Gastroesophageal sphincter (tissue), 3 donors: ENCODE measurements at regions not wholly inside any gene's neighbourhood (a gene's known extent, or its start where the extent isn't known, plus 50 kb on each side); places are given as distances from the start of the nearest gene placed in this dataset.

Source experiments
- CTCF ChIP-seq, 4 experiments: fragments of 200-600 bp in 2 of 4; fragments of 450-650 bp in 2 of 4; sonication (generic) in 1 of 4; IDR thresholded peaks; one replicate each; pipeline ENCODE4 v1.5.1; 2017 to 2019; ENCODE audit warnings: antibody characterized with exemption in 4 of 4, mild to moderate bottlenecking in 2 of 4, moderate library complexity in 2 of 4
- POLR2A ChIP-seq, 2 donors: fragments of 450-650 bp; IDR thresholded peaks; one replicate each; pipeline ENCODE4 v1.6.1; 2017; ENCODE audit warnings: antibody characterized with exemption in 2 of 2, mild to moderate bottlenecking in 2 of 2, moderate library complexity in 1 of 2
- POLR2AphosphoS5 ChIP-seq: sonication (generic); formaldehyde crosslinking; IDR thresholded peaks from one replicate; pipeline ENCODE4 v1.6.1; 2017; ENCODE audit warnings: antibody characterized with exemption

GRCh38 chr6:12426121-12426520 is 136.0 kb downstream of the EDN1 start:
- TF ChIP-seq CTCF (IDR thresholded peaks at IDR 0.05) = no peak
- no peak for TF ChIP-seq POLR2A (IDR thresholded peaks at IDR 0.05)
- TF ChIP-seq POLR2AphosphoS5 = no peak
